CD4-positive, alpha-beta T cell (primary cell): ENCODE measurements at regions not wholly inside any gene's neighbourhood (a gene's known extent, or its start where the extent isn't known, plus 50 kb on each side); places are given as distances from the start of the nearest gene placed in this dataset.

Source experiments
- ATAC-seq: fragments of 200-7000 bp; cut with Tn5 transposase; one replicate; pipeline ENCODE4 v1.10.0; 2022; ENCODE audit warnings: mild to moderate bottlenecking; ENCODE audit not compliant: poor library complexity
- CTCF ChIA-PET: fragments of 350-600 bp; sonication (Branson Sonifier 250); formaldehyde crosslinking; loops from one replicate; lab custom pipeline; 2021; ENCODE audit warnings: antibody characterized with exemption, inconsistent platforms; lab: Charles Lee
- POLR2A ChIA-PET: fragments of 350-600 bp; sonication (Branson Sonifier 250); formaldehyde crosslinking; loops from one replicate; lab custom pipeline; 2021; ENCODE audit warnings: antibody characterized with exemption, inconsistent platforms; lab: Charles Lee
- DNase-seq, 14 experiments: peaks; one replicate each; pipeline ENCODE4 v3.0.0-alpha.2; 2013 to 2020; ENCODE audit warnings: mixed read lengths in 2 of 14
- H3K27ac ChIP-seq, 2 donors: one replicate each; pipeline versions ENCODE4 v1.5.1 to v1.7.0; 2013; ENCODE audit warnings: low read length in 2 of 2, low read depth in 1 of 2, mild to moderate bottlenecking in 1 of 2
- H3K27me3 ChIP-seq, 2 experiments: 1 replicate in 1 of 2; 2 replicates in 1 of 2; pipeline versions ENCODE4 v1.6.1 to v1.7.0; 2013; ENCODE audit warnings: low read length in 2 of 2, control low read depth in 1 of 2, mild to moderate bottlenecking in 1 of 2, moderate library complexity in 1 of 2; ENCODE audit not compliant: insufficient read depth in 2 of 2, control insufficient read depth in 1 of 2
- H3K36me3 ChIP-seq: one replicate; pipeline ENCODE4 v1.6.1; 2013; ENCODE audit warnings: low read length, control low read depth; ENCODE audit not compliant: insufficient read depth
- H3K4me1 ChIP-seq: one replicate; pipeline ENCODE4 v1.6.1; 2013; ENCODE audit warnings: low read length, control low read depth; ENCODE audit not compliant: insufficient read depth
- H3K4me3 ChIP-seq: one replicate; pipeline ENCODE4 v1.5.1; 2013; ENCODE audit warnings: mild to moderate bottlenecking, low read length, moderate library complexity
- H3K9me3 ChIP-seq, 2 experiments: 1 replicate in 1 of 2; 2 replicates in 1 of 2; pipeline versions ENCODE4 v1.6.1 to v1.7.0; 2013; ENCODE audit warnings: low read length in 2 of 2, mild to moderate bottlenecking in 2 of 2, control low read depth in 1 of 2, moderate library complexity in 1 of 2; ENCODE audit not compliant: control insufficient read depth in 1 of 2, insufficient read depth in 1 of 2
- H3K27ac Mint-ChIP-seq: one replicate; pipeline ENCODE4 v1.8.0; 2020; ENCODE audit warnings: mixed read lengths
- H3K27me3 Mint-ChIP-seq: one replicate; pipeline ENCODE4 v1.8.0; 2021; ENCODE audit warnings: mixed read lengths
- H3K36me3 Mint-ChIP-seq: one replicate; pipeline ENCODE4 v1.8.0; 2021; ENCODE audit warnings: low read depth, mixed read lengths
- H3K4me1 Mint-ChIP-seq: one replicate; pipeline ENCODE4 v1.8.0; 2021; ENCODE audit warnings: low read depth, mixed read lengths
- H3K4me3 Mint-ChIP-seq: one replicate; pipeline ENCODE4 v1.8.0; 2020; ENCODE audit warnings: mild to moderate bottlenecking, mixed read lengths
- H3K9me3 Mint-ChIP-seq: one replicate; pipeline ENCODE4 v1.8.0; 2020; ENCODE audit warnings: mixed read lengths
- CTCF ChIP-seq: fragments of 200-600 bp; IDR thresholded peaks from one replicate; pipeline ENCODE4 v1.8.0; 2022; ENCODE audit warnings: antibody characterized with exemption, mild to moderate bottlenecking
- intact Hi-C, 2 experiments: fragments of 100-400 bp; cut with DNase I in 1 of 2; cut with micrococcal nuclease in 1 of 2; formaldehyde crosslinking; loops; one replicate each; pipeline versions ENCODE4 v1.15.1 to v1.9.0; 2023 to 2025; cut with DNase I, micrococcal nuclease

- ChIA-PET POLR2A (no interaction called here), CTCF (no interaction called here)
- H3K27ac Mint-ChIP-seq: no peak overlapping the region
- no peak for TF ChIP-seq CTCF
- Histone ChIP-seq H3K4me1 (peaks cover 2% of the 10 kb centered on the region), H3K27ac (no peak overlapping the region), H3K27me3 (no peaks in the 10 kb centered on the region), H3K4me3 (no peak overlapping the region), H3K9me3 (no peaks in the 10 kb centered on the region), H3K36me3 (no peaks in the 10 kb centered on the region)
- H3K9me3 Mint-ChIP-seq: no peaks in the 10 kb centered on the region
- H3K4me1 Mint-ChIP-seq: peaks cover 7% of the 10 kb centered on the region
- no peak overlapping the region for H3K4me3 Mint-ChIP-seq
- no peaks in the 10 kb centered on the region for H3K36me3 Mint-ChIP-seq
- ATAC-seq (no peak), DNase-seq (no peak)
- intact Hi-C loops: no loop called here
- no peaks in the 10 kb centered on the region for H3K27me3 Mint-ChIP-seq
Observed at GRCh38 chr20:50302341-50303057, 111.9 kb downstream of the CEBPB start.

GRCh38 chr20:50303573-50304500 lies 113.2 kb downstream of the CEBPB start:
- Mint-ChIP-seq H3K4me3 (no peak overlapping the region), H3K9me3 (no peaks in the 10 kb centered on the region), H3K4me1 (no peaks in the 10 kb centered on the region), H3K27ac (no peak overlapping the region), H3K27me3 (no peaks in the 10 kb centered on the region), H3K36me3 (no peaks in the 10 kb centered on the region)
- no peaks in the 10 kb centered on the region for H3K4me1 ChIP-seq
- H3K36me3 ChIP-seq: no peaks in the 10 kb centered on the region
- no peak overlapping the region for H3K4me3 ChIP-seq
- POLR2A ChIA-PET: no interaction called here
- H3K9me3 ChIP-seq: no peaks in the 10 kb centered on the region
- TF ChIP-seq CTCF: no peak
- no peak overlapping the region for H3K27ac ChIP-seq
- DNase-seq: no peak
- intact Hi-C loops: no loop called here
- ATAC-seq: no peak
- no peaks in the 10 kb centered on the region for H3K27me3 ChIP-seq
- CTCF ChIA-PET: no interaction called here

- Histone ChIP-seq H3K9me3 (no peaks in the 10 kb centered on the region), H3K27me3 (no peaks in the 10 kb centered on the region), H3K36me3 (no peaks in the 10 kb centered on the region), H3K27ac (no peak overlapping the region), H3K4me1 (no peaks in the 10 kb centered on the region), H3K4me3 (no peak overlapping the region)
- no peak for ATAC-seq
- TF ChIP-seq CTCF: no peak
- Mint-ChIP-seq H3K36me3 (no peaks in the 10 kb centered on the region), H3K27me3 (no peaks in the 10 kb centered on the region), H3K9me3 (no peaks in the 10 kb centered on the region), H3K27ac (no peak overlapping the region), H3K4me3 (no peak overlapping the region), H3K4me1 (no peaks in the 10 kb centered on the region)
- ChIA-PET POLR2A (no interaction called here), CTCF (no interaction called here)
- intact Hi-C loops: no loop called here
- DNase-seq: no peak
Observed at GRCh38 chr20:50304501-50304856, 113.8 kb downstream of the CEBPB start.
